ENCODE measurements at regions not wholly inside any gene's neighbourhood (a gene's known extent, or its start where the extent isn't known, plus 50 kb on each side); places are given as distances from the start of the nearest gene placed in this dataset.

DNA sequence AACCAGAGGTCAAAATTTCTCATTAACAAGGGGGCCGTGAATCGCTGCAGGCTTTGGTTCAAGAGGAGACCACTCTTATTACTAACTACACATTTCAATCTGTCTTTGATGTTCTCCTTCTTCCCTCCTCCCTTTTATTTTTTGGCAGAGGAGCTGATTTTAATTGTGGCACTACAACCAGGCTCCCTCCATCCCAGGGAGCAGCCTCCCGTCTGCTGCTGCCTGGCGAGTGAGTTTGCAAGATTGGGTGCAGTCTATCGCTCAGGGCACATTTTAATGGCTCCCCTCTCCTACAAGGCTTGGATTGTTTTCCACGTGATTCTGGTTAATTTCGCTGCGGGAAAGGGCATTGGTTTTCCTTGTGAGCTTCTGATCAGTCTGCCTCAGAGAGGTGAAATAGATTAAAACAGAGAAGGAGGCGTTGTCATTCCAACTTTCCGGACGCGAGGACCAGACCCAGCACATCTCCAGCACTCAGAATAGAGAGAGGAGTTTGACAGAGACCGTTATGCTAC lies 81.4 kb downstream of the KCTD15 start:
- no peak for TF ChIP-seq CTCF (IDR thresholded peaks at IDR 0.05; ENCODE audit: insufficient read depth, low read depth, low read length)
- no peak for TF ChIP-seq EZH2 (IDR thresholded peaks at IDR 0.05; ENCODE audit: insufficient read depth, low read length)

Data from astrocyte (in vitro differentiated cells and primary cell).